Duodenal mucosa (tissue), 2 donors: ENCODE measurements at regions not wholly inside any gene's neighbourhood (a gene's known extent, or its start where the extent isn't known, plus 50 kb on each side); places are given as distances from the start of the nearest gene placed in this dataset.
A peak's percentile ranks its signal among the peaks of the same experiment; 100 is the strongest.

Experiments used
- H3K27ac ChIP-seq: one replicate; pipeline ENCODE4 v1.7.0; 2013; ENCODE audit warnings: low read depth, low read length
- H3K27me3 ChIP-seq, 2 donors: one replicate each; pipeline ENCODE4 v1.7.0; 2013; ENCODE audit warnings: low read length in 2 of 2, control low read depth in 1 of 2; ENCODE audit not compliant: insufficient read depth in 2 of 2, control insufficient read depth in 1 of 2
- H3K36me3 ChIP-seq, 2 donors: one replicate each; pipeline ENCODE4 v1.7.0; 2013; ENCODE audit warnings: low read length in 2 of 2, control low read depth in 1 of 2; ENCODE audit not compliant: insufficient read depth in 2 of 2, control insufficient read depth in 1 of 2
- H3K4me1 ChIP-seq, 2 donors: one replicate each; pipeline ENCODE4 v1.7.0; 2013; ENCODE audit warnings: low read length in 2 of 2, control low read depth in 1 of 2; ENCODE audit not compliant: insufficient read depth in 2 of 2, control insufficient read depth in 1 of 2
- H3K4me3 ChIP-seq, 2 donors: one replicate each; pipeline ENCODE4 v1.7.0; 2013; ENCODE audit warnings: low read length in 2 of 2, low read depth in 1 of 2
- H3K9ac ChIP-seq, 2 donors: one replicate each; pipeline ENCODE4 v1.7.0; 2013; ENCODE audit warnings: low read length in 2 of 2, low read depth in 1 of 2
- H3K9me3 ChIP-seq, 2 donors: one replicate each; pipeline ENCODE4 v1.7.0; 2013; ENCODE audit warnings: low read length in 2 of 2, control low read depth in 1 of 2; ENCODE audit not compliant: control insufficient read depth in 1 of 2

- Histone ChIP-seq H3K9me3 (no peaks in the 10 kb centered on the region), H3K4me1 (peaks cover 4 to 5% of the 10 kb centered on the region in 2 donors), H3K9ac (no peak overlapping the region), H3K27ac (no peak overlapping the region), H3K4me3 (no peak overlapping the region), H3K27me3 (peaks cover 2 to 14% of the 10 kb centered on the region in 2 donors), H3K36me3 (no peaks in the 10 kb centered on the region)
Measured at GRCh38 chr9:129263836-129264235, 85.8 kb upstream of the IER5L start.

GRCh38 chr9:129262261-129262660 lies 84.2 kb upstream of the IER5L start:
- no peak overlapping the region for H3K9ac ChIP-seq
- no peak overlapping the region for H3K27ac ChIP-seq
- H3K27me3 ChIP-seq: peaks cover 10 to 24% of the 10 kb centered on the region in 2 donors
- peaks cover 5 to 8% of the 10 kb centered on the region in 2 donors for H3K4me1 ChIP-seq
- no peaks in the 10 kb centered on the region for H3K36me3 ChIP-seq
- H3K4me3 ChIP-seq: no peak overlapping the region
- H3K9me3 ChIP-seq: no peaks in the 10 kb centered on the region

GRCh38 chr9:129259375-129259774 lies 81.3 kb upstream of the IER5L start:
- Histone ChIP-seq H3K27ac (no peak overlapping the region), H3K4me3 (no peak overlapping the region), H3K9ac (no peak overlapping the region), H3K27me3 (peaks cover 10 to 24% of the 10 kb centered on the region in 2 donors), H3K9me3 (no peaks in the 10 kb centered on the region), H3K36me3 (no peaks in the 10 kb centered on the region), H3K4me1 (peaks cover 5 to 8% of the 10 kb centered on the region in 2 donors)

- H3K36me3 ChIP-seq: no peaks in the 10 kb centered on the region
- no peak overlapping the region for H3K27ac ChIP-seq
- no peaks in the 10 kb centered on the region for H3K9me3 ChIP-seq
- peak overlapping the region; percentile 19 to 40 for H3K4me3 ChIP-seq
- H3K9ac ChIP-seq: no peak overlapping the region
- H3K27me3 ChIP-seq: peaks cover 10 to 24% of the 10 kb centered on the region in 2 donors
- peaks cover 5 to 8% of the 10 kb centered on the region in 2 donors for H3K4me1 ChIP-seq
Measured at GRCh38 chr9:129258823-129259301, 80.8 kb upstream of the IER5L start.

- Histone ChIP-seq H3K4me1 (peaks cover 5 to 8% of the 10 kb centered on the region in 2 donors), H3K27ac (no peak overlapping the region), H3K4me3 (peak overlapping the region; percentile 36 to 50), H3K36me3 (no peaks in the 10 kb centered on the region), H3K27me3 (peaks cover 10 to 24% of the 10 kb centered on the region in 2 donors), H3K9me3 (no peaks in the 10 kb centered on the region), H3K9ac (no peak overlapping the region)
Measured at GRCh38 chr9:129258124-129258822, 80.2 kb upstream of the IER5L start.

- no peak overlapping the region for H3K4me3 ChIP-seq
- H3K9me3 ChIP-seq: no peaks in the 10 kb centered on the region
Measured at GRCh38 chr9:129256959-129257713, 79.1 kb upstream of the IER5L start.

GRCh38 chr9:129254566-129255287 lies 76.7 kb upstream of the IER5L start:
- H3K27me3 ChIP-seq: peaks cover 10 to 19% of the 10 kb centered on the region in 2 donors
- H3K4me1 ChIP-seq: peaks cover 5 to 8% of the 10 kb centered on the region in 2 donors
- no peaks in the 10 kb centered on the region for H3K36me3 ChIP-seq
- no peaks in the 10 kb centered on the region for H3K9me3 ChIP-seq
- no peak overlapping the region for H3K27ac ChIP-seq
- no peak overlapping the region for H3K4me3 ChIP-seq
- H3K9ac ChIP-seq: no peak overlapping the region

More at GRCh38 chr9:129256959-129257713, 79.1 kb upstream of the IER5L start:
- Histone ChIP-seq H3K4me1 (peaks cover 5 to 8% of the 10 kb centered on the region in 2 donors), H3K27ac (no peak overlapping the region), H3K36me3 (no peaks in the 10 kb centered on the region), H3K9ac (no peak overlapping the region), H3K27me3 (peaks cover 10 to 24% of the 10 kb centered on the region in 2 donors)

- H3K9me3 ChIP-seq: no peaks in the 10 kb centered on the region
- no peak overlapping the region for H3K9ac ChIP-seq
- no peak overlapping the region for H3K4me3 ChIP-seq
- H3K27me3 ChIP-seq: peaks cover 8 to 10% of the 10 kb centered on the region in 2 donors
- H3K36me3 ChIP-seq: no peaks in the 10 kb centered on the region
- H3K4me1 ChIP-seq: peaks cover 1 to 4% of the 10 kb centered on the region in 2 donors
- H3K27ac ChIP-seq: no peak overlapping the region
Measured at GRCh38 chr9:129253803-129254381, 75.8 kb upstream of the IER5L start.

- no peaks in the 10 kb centered on the region for H3K36me3 ChIP-seq
- no peak overlapping the region for H3K4me3 ChIP-seq
- no peaks in the 10 kb centered on the region for H3K9me3 ChIP-seq
- H3K27me3 ChIP-seq: peaks cover 5% of the 10 kb centered on the region in 2 donors
- no peak overlapping the region for H3K27ac ChIP-seq
- no peak overlapping the region for H3K9ac ChIP-seq
- no peaks in the 10 kb centered on the region for H3K4me1 ChIP-seq
Measured at GRCh38 chr9:129252937-129253802, 75.1 kb upstream of the IER5L start.
